Activated naive CD8-positive, alpha-beta T cell treated with anti-CD3 and anti-CD28 coated beads, Interleukin-2, amount 10 ng/mL, durations not matched to agents 7 days and 5 days (primary cell): ENCODE measurements at regions not wholly inside any gene's neighbourhood (a gene's known extent, or its start where the extent isn't known, plus 50 kb on each side); places are given as distances from the start of the nearest gene placed in this dataset.
"Not testable (repeated sequence)": the region's sequence is repeated elsewhere in the genome, so short reads cannot be mapped to it uniquely, and the experiment has no call there.

ENCODE experiments used
- ATAC-seq: fragments of 150-1000 bp; cut with Tn5 transposase; one replicate; pipeline ENCODE4 v1.10.0; 2021; ENCODE audit warnings: low read depth, moderate library complexity
- POLR2A ChIA-PET: fragments of 350-600 bp; sonication (Branson Sonifier 250); formaldehyde crosslinking; loops from one replicate; lab custom pipeline; 2021; ENCODE audit warnings: antibody characterized with exemption; lab: Charles Lee
- DNase-seq: peaks from one replicate; pipeline ENCODE4 v3.0.0; 2021
- H3K27ac Mint-ChIP-seq: one replicate; pipeline ENCODE4 v1.8.0; 2022; ENCODE audit warnings: mild to moderate bottlenecking, mixed read lengths
- H3K27me3 Mint-ChIP-seq: one replicate; pipeline ENCODE4 v1.8.0; 2022; ENCODE audit warnings: mild to moderate bottlenecking, moderate library complexity, mixed read lengths
- H3K36me3 Mint-ChIP-seq: one replicate; pipeline ENCODE4 v1.8.0; 2021; ENCODE audit warnings: mild to moderate bottlenecking, mixed read lengths
- H3K4me1 Mint-ChIP-seq: one replicate; pipeline ENCODE4 v1.8.0; 2021; ENCODE audit warnings: mixed read lengths
- H3K4me3 Mint-ChIP-seq: one replicate; pipeline ENCODE4 v1.8.0; 2022; ENCODE audit warnings: mild to moderate bottlenecking, moderate library complexity, mixed read lengths
- H3K9me3 Mint-ChIP-seq: one replicate; pipeline ENCODE4 v1.8.0; 2021; ENCODE audit warnings: mixed read lengths

DNA sequence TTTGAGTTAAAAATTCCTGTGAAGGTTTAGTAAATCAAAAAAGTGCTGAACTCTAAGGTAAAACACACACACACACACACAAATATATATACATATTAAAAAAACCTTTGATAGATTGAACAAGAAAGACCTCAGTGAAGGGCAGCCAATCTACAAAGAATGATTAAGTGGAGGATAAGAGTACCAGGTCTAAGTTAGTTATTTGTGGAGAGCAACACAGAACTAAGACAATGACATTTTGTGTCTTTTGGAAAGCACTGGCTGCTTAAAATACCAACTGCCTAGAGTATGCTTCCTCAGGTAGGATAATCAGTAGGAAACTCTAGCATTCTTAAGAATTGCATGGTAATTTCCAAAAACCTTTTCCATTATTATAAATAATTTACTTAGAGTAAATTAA, 481.4 kb upstream of the SYT4 start:
- no peak for ATAC-seq

DNA sequence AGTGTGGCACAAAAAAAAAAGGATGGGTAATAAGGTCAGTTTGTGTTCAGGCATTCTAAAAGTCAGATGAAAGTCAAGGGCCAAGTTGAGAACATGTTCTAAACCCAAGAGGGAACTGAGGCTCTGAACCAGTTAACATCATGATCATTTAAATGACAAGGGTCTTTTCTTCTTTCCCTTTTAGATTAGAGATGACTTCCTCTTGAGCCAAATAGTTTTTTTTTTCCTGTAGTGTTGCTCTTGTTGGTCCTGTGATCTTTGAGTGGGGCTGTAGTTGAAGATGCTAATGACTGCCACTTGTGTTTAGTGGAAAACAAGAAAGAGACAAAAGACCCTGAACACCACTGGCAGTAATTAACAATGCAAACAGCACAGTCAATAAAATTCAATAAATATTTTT, 482.7 kb upstream of the SYT4 start:
- no peak overlapping the region for H3K27ac Mint-ChIP-seq
- no peak for DNase-seq
- POLR2A ChIA-PET, result no interaction called here
- H3K4me3 Mint-ChIP-seq, result no peak overlapping the region
- no peak for ATAC-seq
- H3K36me3 Mint-ChIP-seq, result no peaks in the 10 kb centered on the region
- no peaks in the 10 kb centered on the region for H3K27me3 Mint-ChIP-seq
- H3K9me3 Mint-ChIP-seq, result peaks cover 3% of the 10 kb centered on the region
- no peaks in the 10 kb centered on the region for H3K4me1 Mint-ChIP-seq

More for the DNA sequence above, 481.4 kb upstream of the SYT4 start:
- no peaks in the 10 kb centered on the region for H3K27me3 Mint-ChIP-seq
- no peak for DNase-seq
- H3K9me3 Mint-ChIP-seq, result peaks cover 3% of the 10 kb centered on the region
- no peaks in the 10 kb centered on the region for H3K4me1 Mint-ChIP-seq
- no peaks in the 10 kb centered on the region for H3K36me3 Mint-ChIP-seq
- no peak overlapping the region for H3K4me3 Mint-ChIP-seq
- no peak overlapping the region for H3K27ac Mint-ChIP-seq
- POLR2A ChIA-PET, result no interaction called here

- Mint-ChIP-seq H3K4me1 (no peaks in the 10 kb centered on the region), H3K4me3 (no peak overlapping the region), H3K36me3 (no peaks in the 10 kb centered on the region), H3K9me3 (peaks cover 3% of the 10 kb centered on the region), H3K27ac (no peak overlapping the region), H3K27me3 (no peaks in the 10 kb centered on the region)
- no peak for DNase-seq
- ATAC-seq, result no peak
- POLR2A ChIA-PET, result no interaction called here
Measured at GRCh38 chr18:43772907-43773306, 495.6 kb upstream of the SYT4 start.

DNA sequence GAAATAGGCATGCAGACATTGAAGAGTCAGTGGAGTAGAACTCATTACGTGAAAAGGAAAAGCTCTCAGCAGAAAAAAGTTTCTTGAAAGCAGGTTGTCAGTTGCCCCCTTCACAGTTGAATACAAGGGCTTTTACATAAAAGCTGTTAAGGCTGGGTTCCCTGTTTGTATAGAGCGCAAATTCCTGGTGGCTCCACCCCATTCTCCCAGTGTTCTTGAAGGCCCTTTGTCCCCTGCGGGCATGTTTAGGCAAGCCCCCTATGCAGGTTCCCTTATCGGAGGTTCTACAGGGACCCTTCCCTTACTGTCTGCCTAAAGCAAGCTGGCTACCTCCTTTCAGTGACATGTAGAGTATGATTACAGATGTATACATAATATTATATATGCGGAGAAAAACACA, 497.2 kb upstream of the SYT4 start:
- H3K27me3 Mint-ChIP-seq, result no peaks in the 10 kb centered on the region
- POLR2A ChIA-PET, result no interaction called here
- no peak overlapping the region for H3K4me3 Mint-ChIP-seq
- H3K27ac Mint-ChIP-seq, result no peak overlapping the region
- ATAC-seq, result no peak
- H3K9me3 Mint-ChIP-seq, result peaks cover 3% of the 10 kb centered on the region
- no peaks in the 10 kb centered on the region for H3K4me1 Mint-ChIP-seq
- no peaks in the 10 kb centered on the region for H3K36me3 Mint-ChIP-seq
- no peak for DNase-seq

GRCh38 chr18:43775591-43775990, 498.3 kb upstream of the SYT4 start:
- no peak for DNase-seq
- no peaks in the 10 kb centered on the region for H3K4me1 Mint-ChIP-seq
- H3K27me3 Mint-ChIP-seq, result no peaks in the 10 kb centered on the region
- no peak for ATAC-seq
- H3K9me3 Mint-ChIP-seq, result peaks cover 3% of the 10 kb centered on the region
- no peaks in the 10 kb centered on the region for H3K36me3 Mint-ChIP-seq
- H3K4me3 Mint-ChIP-seq, result no peak overlapping the region
- POLR2A ChIA-PET, result no interaction called here
- no peak overlapping the region for H3K27ac Mint-ChIP-seq

DNA sequence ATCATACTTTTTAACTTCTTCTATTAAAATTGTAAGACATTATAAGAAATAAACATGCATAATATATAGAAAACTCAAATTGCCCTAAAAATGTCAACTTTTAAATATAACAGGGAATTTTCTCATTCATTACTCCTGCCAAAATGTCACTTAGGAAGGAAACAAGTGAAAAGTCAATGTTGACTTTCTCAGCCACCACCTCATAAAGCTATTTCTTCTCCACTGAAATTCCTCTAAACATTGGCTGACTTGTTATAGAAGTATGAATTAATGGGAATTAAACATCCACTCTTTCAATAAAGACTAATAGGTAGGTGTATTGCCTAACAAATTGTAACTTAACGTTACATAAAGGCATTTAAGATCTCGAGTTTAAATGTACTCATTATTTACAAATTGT, 499.7 kb upstream of the SYT4 start:
- POLR2A ChIA-PET, result no interaction called here
- Mint-ChIP-seq H3K4me3 (no peak overlapping the region), H3K4me1 (no peaks in the 10 kb centered on the region), H3K36me3 (no peaks in the 10 kb centered on the region), H3K27me3 (no peaks in the 10 kb centered on the region), H3K27ac (no peak overlapping the region), H3K9me3 (peaks cover 3% of the 10 kb centered on the region)
- no peak for DNase-seq
- no peak for ATAC-seq

DNA sequence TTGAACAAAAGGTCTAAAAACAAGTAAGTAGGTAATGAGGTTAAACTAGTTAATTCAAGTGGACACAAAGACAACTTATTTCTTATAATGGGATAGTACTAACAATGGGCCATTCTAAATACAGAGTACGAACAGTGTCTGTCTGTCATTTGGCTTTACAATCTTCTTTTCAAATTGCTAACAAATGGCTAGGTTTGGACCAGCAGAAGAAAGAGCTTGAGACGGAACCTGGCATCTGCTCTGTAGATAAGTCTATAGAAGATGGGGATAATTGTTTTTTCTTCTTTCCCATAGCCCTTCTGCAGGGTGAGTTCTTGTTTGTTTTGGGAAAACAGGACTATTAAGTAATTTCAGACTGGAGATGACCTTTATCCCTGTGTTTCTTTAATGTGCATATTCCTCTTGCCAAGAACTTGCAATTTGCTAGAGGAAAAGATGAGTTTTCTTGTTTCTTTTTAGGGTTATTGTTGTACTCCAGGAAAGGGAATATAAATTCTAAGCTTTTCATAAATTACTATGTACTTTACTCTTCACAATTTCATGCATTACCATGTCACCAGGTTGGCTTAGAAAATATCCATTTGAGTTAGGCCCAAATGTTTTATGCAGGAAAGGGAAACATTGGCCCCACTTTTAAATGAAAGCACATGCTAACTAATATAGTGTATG, 500.5 kb upstream of the SYT4 start:
- peaks cover 3% of the 10 kb centered on the region for H3K9me3 Mint-ChIP-seq
- no peak overlapping the region for H3K4me3 Mint-ChIP-seq
- ATAC-seq (no peak), DNase-seq (no peak)
- no peaks in the 10 kb centered on the region for H3K27me3 Mint-ChIP-seq
- POLR2A ChIA-PET, result no interaction called here
- H3K27ac Mint-ChIP-seq, result no peak overlapping the region
- no peaks in the 10 kb centered on the region for H3K4me1 Mint-ChIP-seq
- no peaks in the 10 kb centered on the region for H3K36me3 Mint-ChIP-seq

DNA sequence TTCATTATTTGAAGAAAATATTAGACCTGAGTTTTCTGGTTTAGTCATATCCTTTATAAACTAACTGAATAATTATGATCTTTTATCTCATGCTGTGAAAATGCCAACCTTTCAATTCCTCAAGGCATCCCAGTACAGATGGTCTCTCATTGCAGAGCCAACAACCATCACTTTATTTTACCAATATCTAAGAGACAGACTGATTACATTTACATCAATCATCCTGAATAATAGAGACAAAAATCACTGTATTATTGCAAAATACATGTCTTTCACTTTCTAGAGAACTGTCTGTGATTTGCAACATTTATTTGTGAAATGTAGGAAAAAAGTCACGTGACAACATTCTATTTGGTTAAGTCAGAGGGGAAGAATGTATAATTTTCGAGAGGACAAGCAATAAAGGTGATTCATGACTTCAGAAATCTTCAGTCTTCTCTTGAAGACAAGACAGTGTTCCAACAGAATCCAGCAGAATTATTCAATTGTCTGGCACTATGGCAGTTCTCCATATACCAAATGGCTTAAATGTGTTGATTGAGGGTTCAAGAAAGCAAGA, 503.6 kb upstream of the SYT4 start:
- ATAC-seq (no peak), DNase-seq (no peak)
- H3K36me3 Mint-ChIP-seq, result no peaks in the 10 kb centered on the region
- POLR2A ChIA-PET, result no interaction called here
- no peak overlapping the region for H3K27ac Mint-ChIP-seq
- peaks cover 3% of the 10 kb centered on the region for H3K9me3 Mint-ChIP-seq
- no peak overlapping the region for H3K4me3 Mint-ChIP-seq
- H3K4me1 Mint-ChIP-seq, result no peaks in the 10 kb centered on the region
- H3K27me3 Mint-ChIP-seq, result no peaks in the 10 kb centered on the region

GRCh38 chr18:43785158-43785557, 507.9 kb upstream of the SYT4 start:
- H3K27ac Mint-ChIP-seq, result no peak overlapping the region
- no peak overlapping the region for H3K4me3 Mint-ChIP-seq
- POLR2A ChIA-PET, result no interaction called here
- H3K9me3 Mint-ChIP-seq, result no peaks in the 10 kb centered on the region
- H3K4me1 Mint-ChIP-seq, result no peaks in the 10 kb centered on the region
- H3K36me3 Mint-ChIP-seq, result no peaks in the 10 kb centered on the region
- ATAC-seq, result no peak
- DNase-seq, result no peak
- H3K27me3 Mint-ChIP-seq, result no peaks in the 10 kb centered on the region

GRCh38 chr18:43786893-43787292, 509.6 kb upstream of the SYT4 start:
- Mint-ChIP-seq H3K27ac (no peak overlapping the region), H3K4me3 (no peak overlapping the region), H3K27me3 (no peaks in the 10 kb centered on the region), H3K9me3 (no peaks in the 10 kb centered on the region), H3K4me1 (no peaks in the 10 kb centered on the region), H3K36me3 (no peaks in the 10 kb centered on the region)
- DNase-seq (no peak), ATAC-seq (no peak)
- POLR2A ChIA-PET, result no interaction called here

- H3K4me1 Mint-ChIP-seq, H3K27me3 Mint-ChIP-seq, H3K4me3 Mint-ChIP-seq, DNase-seq, POLR2A ChIA-PET, H3K9me3 Mint-ChIP-seq, ATAC-seq, H3K36me3 Mint-ChIP-seq, H3K27ac Mint-ChIP-seq: not testable (repeated sequence)
Measured at GRCh38 chr18:43787721-43788120, 510.4 kb upstream of the SYT4 start.

DNA sequence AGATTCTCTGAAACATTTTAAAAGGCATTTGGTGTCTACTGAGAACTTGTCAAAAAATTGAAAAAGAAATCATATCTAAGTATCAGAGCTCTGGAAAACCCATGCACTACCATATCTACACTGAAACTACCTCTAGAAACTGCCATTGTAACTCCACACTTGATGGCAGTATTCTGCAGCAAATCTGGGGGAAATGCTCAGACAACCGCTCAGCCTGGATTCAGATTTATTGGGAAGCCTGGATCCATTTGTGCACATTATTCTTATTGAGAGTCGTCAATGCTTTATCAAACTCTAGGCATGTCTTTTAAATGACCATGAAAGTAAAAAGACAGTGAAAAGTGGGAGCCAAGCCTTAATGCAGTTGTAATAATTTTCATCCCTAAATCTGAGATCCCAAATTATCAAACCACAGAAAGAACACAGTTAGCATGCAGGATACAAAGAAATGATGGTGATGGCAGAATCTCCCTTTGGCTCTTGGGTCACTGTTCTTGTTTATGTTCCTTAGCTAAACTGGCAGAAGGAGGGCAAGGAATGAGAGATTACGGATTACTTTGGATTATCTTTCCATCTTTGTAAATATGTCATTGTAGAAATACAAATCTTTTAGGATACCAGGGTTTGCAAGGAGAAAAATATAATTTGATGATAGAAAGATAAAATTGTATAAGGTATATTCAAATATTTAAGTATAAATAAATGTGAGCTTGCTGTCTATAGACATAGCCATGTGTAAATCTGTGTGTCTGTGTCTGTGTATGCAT, 512.1 kb upstream of the SYT4 start:
- no peak overlapping the region for H3K27ac Mint-ChIP-seq
- ATAC-seq, result no peak
- H3K36me3 Mint-ChIP-seq, result no peaks in the 10 kb centered on the region
- POLR2A ChIA-PET, result no interaction called here
- H3K9me3 Mint-ChIP-seq, result no peaks in the 10 kb centered on the region
- DNase-seq, result no peak
- no peak overlapping the region for H3K4me3 Mint-ChIP-seq
- no peaks in the 10 kb centered on the region for H3K4me1 Mint-ChIP-seq
- H3K27me3 Mint-ChIP-seq, result no peaks in the 10 kb centered on the region

GRCh38 chr18:43793910-43794309, 516.6 kb upstream of the SYT4 start:
- Mint-ChIP-seq H3K4me3 (no peak overlapping the region), H3K36me3 (no peaks in the 10 kb centered on the region), H3K4me1 (no peaks in the 10 kb centered on the region), H3K27me3 (no peaks in the 10 kb centered on the region), H3K27ac (no peak overlapping the region), H3K9me3 (no peaks in the 10 kb centered on the region)
- DNase-seq, result no peak
- no peak for ATAC-seq
- POLR2A ChIA-PET, result no interaction called here

DNA sequence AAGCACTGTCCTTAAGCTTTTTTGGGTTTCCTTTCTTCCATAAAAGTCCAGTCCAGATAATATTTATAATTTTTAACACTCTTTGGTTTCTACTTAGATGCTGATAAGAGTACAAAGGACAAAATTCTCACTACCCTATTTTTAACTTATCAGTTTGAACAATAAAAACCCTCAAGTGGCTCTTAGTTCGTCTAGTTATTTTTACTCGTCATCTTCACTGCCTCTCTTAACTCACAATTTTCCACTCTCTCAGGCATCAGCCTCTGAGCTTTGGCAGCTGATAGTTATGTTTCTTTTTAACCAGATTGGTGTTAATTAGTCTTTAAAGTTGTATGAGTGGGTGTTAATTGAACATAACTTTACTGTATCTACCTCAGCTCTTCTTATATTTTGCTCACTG, 517.1 kb upstream of the SYT4 start:
- H3K9me3 Mint-ChIP-seq, result no peaks in the 10 kb centered on the region
- H3K27me3 Mint-ChIP-seq, result no peaks in the 10 kb centered on the region
- H3K27ac Mint-ChIP-seq, result no peak overlapping the region
- ATAC-seq (no peak), DNase-seq (no peak)
- H3K4me1 Mint-ChIP-seq, result no peaks in the 10 kb centered on the region
- H3K4me3 Mint-ChIP-seq, result no peak overlapping the region
- H3K36me3 Mint-ChIP-seq, result no peaks in the 10 kb centered on the region
- POLR2A ChIA-PET, result no interaction called here
